B cell (primary cell): ENCODE measurements at regions not wholly inside any gene's neighbourhood (a gene's known extent, or its start where the extent isn't known, plus 50 kb on each side); places are given as distances from the start of the nearest gene placed in this dataset.

ENCODE experiments used
- ATAC-seq: fragments of 200-7000 bp; cut with Tn5 transposase; one replicate; pipeline ENCODE4 v1.10.0; 2021; ENCODE audit warnings: low read depth, mild to moderate bottlenecking, moderate number of reproducible peaks, moderate library complexity
- CTCF ChIA-PET: fragments of 350-600 bp; sonication (Branson Sonifier 250); formaldehyde crosslinking; loops from one replicate; lab custom pipeline; 2021; ENCODE audit warnings: antibody characterized with exemption, inconsistent platforms; lab: Charles Lee
- POLR2A ChIA-PET: fragments of 350-600 bp; sonication (Branson Sonifier 250); formaldehyde crosslinking; loops from one replicate; lab custom pipeline; 2021; ENCODE audit warnings: antibody characterized with exemption; lab: Charles Lee
- DNase-seq: peaks from one replicate; pipeline ENCODE4 v3.0.0; 2013
- H2AFZ ChIP-seq: 2 replicates; pipeline ENCODE4 v1.6.1; 2012; ENCODE audit warnings: mild to moderate bottlenecking, low read depth, low read length; ENCODE audit not compliant: insufficient read depth, poor library complexity, severe bottlenecking
- H3K27ac ChIP-seq, 2 donors: 1 replicate in 1 of 2; 2 replicates in 1 of 2; pipeline ENCODE4 v1.5.1; 2012 to 2013; ENCODE audit warnings: low read length in 2 of 2, mild to moderate bottlenecking in 2 of 2, moderate library complexity in 1 of 2
- H3K27me3 ChIP-seq, 4 experiments: fragments of 200-600 bp in 1 of 4; sonication (generic) in 1 of 4; replicated peaks in 1 of 4; 1 replicate in 2 of 4; 2 replicates in 2 of 4; pipeline versions ENCODE4 v1.6.1 to v1.7.0; 2013 to 2016; ENCODE audit warnings: low read length in 3 of 4, mild to moderate bottlenecking in 2 of 4, mixed read lengths in 1 of 4, moderate library complexity in 1 of 4; ENCODE audit not compliant: insufficient read depth in 4 of 4, control insufficient read depth in 3 of 4; ENCODE audit errors: control extremely low read depth in 1 of 4
- H3K36me3 ChIP-seq, 2 experiments: replicated peaks in 1 of 2; 1 replicate in 1 of 2; 2 replicates in 1 of 2; pipeline versions ENCODE4 v1.6.1 to v1.7.1; 2013; ENCODE audit warnings: low read length in 1 of 2; ENCODE audit not compliant: insufficient read depth in 2 of 2, control insufficient read depth in 1 of 2; ENCODE audit errors: control extremely low read depth in 1 of 2, extremely low read depth in 1 of 2
- H3K4me1 ChIP-seq, 2 donors: fragments of 200-600 bp in 1 of 2; sonication (generic) in 1 of 2; 1 replicate in 1 of 2; 2 replicates in 1 of 2; pipeline versions ENCODE4 v1.5.1 to v1.6.1; 2013 to 2017; ENCODE audit warnings: low read length in 2 of 2; ENCODE audit not compliant: control insufficient read depth in 2 of 2, insufficient read depth in 2 of 2
- H3K4me2 ChIP-seq: replicated peaks from 2 replicates; pipeline ENCODE3; 2012; ENCODE audit warnings: mild to moderate bottlenecking, low read depth, low read length; ENCODE audit not compliant: poor library complexity, severe bottlenecking
- H3K4me3 ChIP-seq, 5 experiments: fragments of 200-600 bp in 1 of 5; sonication (generic) in 1 of 5; 1 replicate in 3 of 5; 2 replicates in 2 of 5; pipeline versions ENCODE4 v1.5.1 to v1.7.0; 2011 to 2016; ENCODE audit warnings: low read length in 4 of 5, mild to moderate bottlenecking in 4 of 5, low read depth in 2 of 5, control low read depth in 1 of 5, moderate library complexity in 1 of 5; ENCODE audit not compliant: insufficient read depth in 1 of 5; ENCODE audit errors: control extremely low read depth in 1 of 5, extremely low read depth in 1 of 5
- H3K79me2 ChIP-seq: fragments of 200-600 bp; sonication (generic); one replicate; pipeline ENCODE4 v1.6.0; 2016; ENCODE audit warnings: low read length; ENCODE audit not compliant: control insufficient read depth, insufficient read depth
- H3K9ac ChIP-seq: fragments of 200-600 bp; sonication (generic); 2 replicates; pipeline ENCODE4 v1.6.1; 2017; ENCODE audit warnings: mild to moderate bottlenecking, low read length, moderate library complexity
- H3K9me3 ChIP-seq, 3 donors: one replicate each; pipeline versions ENCODE4 v1.6.1 to v1.7.1; 2013; ENCODE audit warnings: low read length in 2 of 3; ENCODE audit not compliant: control insufficient read depth in 2 of 3, insufficient read depth in 1 of 3; ENCODE audit errors: control extremely low read depth in 1 of 3
- H4K20me1 ChIP-seq: 2 replicates; pipeline ENCODE4 v1.6.0; 2012; ENCODE audit warnings: mild to moderate bottlenecking, low read length; ENCODE audit not compliant: insufficient read depth, control insufficient read depth, poor library complexity, severe bottlenecking
- H3K27ac Mint-ChIP-seq: one replicate; pipeline ENCODE4 v1.8.0; 2021; ENCODE audit warnings: mixed read lengths
- H3K27me3 Mint-ChIP-seq: one replicate; pipeline ENCODE4 v1.8.0; 2021; ENCODE audit warnings: mixed read lengths
- H3K4me1 Mint-ChIP-seq: one replicate; pipeline ENCODE4 v1.8.0; 2021; ENCODE audit warnings: mixed read lengths
- H3K4me3 Mint-ChIP-seq: one replicate; pipeline ENCODE4 v1.8.0; 2021; ENCODE audit warnings: mixed read lengths
- H3K9me3 Mint-ChIP-seq: one replicate; pipeline ENCODE4 v1.8.0; 2022; ENCODE audit warnings: mixed read lengths; ENCODE audit not compliant: insufficient read depth
- EZH2 ChIP-seq: IDR thresholded peaks from 2 replicates; pipeline ENCODE4 v1.6.1; 2012; ENCODE audit warnings: borderline replicate concordance, low read depth, mild to moderate bottlenecking, moderate library complexity, low read length; ENCODE audit not compliant: insufficient read depth, poor library complexity, severe bottlenecking
- WGBS: methylation state at CpG from one replicate; pipeline ENCODE4 v1.1.5; 2013; ENCODE audit warnings: missing lambda C conversion rate; ENCODE audit not compliant: insufficient coverage; 5-methylcytosine and 5-hydroxymethylcytosine counted together
- intact Hi-C: fragments of 100-400 bp; cut with micrococcal nuclease; formaldehyde crosslinking; loops from one replicate; pipeline ENCODE4 v1.10.0; 2022
- TF ChIP-seq, protein P1 (sequence below): fragments of 200-600 bp; IDR thresholded peaks from one replicate; pipeline ENCODE4 v1.8.0; 2022; ENCODE audit warnings: antibody characterized with exemption, mild to moderate bottlenecking

DNA sequence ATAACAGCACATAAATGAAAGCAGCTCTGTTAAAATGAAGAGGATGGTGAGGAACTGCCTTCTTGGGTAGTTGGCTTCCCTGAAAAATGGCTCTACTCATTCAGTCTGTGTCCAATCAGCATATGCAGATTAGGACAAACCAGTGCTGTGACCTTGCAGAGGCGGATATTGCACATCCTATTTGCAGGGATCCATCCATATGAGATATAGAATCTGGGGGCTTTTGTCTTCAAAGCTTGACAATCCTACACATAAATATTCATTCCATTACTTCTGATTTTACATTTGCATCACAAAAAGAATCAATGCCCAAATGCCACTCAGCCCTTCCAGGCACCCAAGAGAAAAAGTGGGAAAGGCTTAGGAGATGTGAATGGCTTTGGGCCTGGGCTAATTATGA, 383.7 kb downstream of the EMP1 start:
- whole genome bisulfite sequencing: no CpG with 5 or more reads among the region's 1 CpG
- H3K27ac Mint-ChIP-seq: no peak overlapping the region
- H3K9me3 Mint-ChIP-seq: no peaks in the 10 kb centered on the region

DNA sequence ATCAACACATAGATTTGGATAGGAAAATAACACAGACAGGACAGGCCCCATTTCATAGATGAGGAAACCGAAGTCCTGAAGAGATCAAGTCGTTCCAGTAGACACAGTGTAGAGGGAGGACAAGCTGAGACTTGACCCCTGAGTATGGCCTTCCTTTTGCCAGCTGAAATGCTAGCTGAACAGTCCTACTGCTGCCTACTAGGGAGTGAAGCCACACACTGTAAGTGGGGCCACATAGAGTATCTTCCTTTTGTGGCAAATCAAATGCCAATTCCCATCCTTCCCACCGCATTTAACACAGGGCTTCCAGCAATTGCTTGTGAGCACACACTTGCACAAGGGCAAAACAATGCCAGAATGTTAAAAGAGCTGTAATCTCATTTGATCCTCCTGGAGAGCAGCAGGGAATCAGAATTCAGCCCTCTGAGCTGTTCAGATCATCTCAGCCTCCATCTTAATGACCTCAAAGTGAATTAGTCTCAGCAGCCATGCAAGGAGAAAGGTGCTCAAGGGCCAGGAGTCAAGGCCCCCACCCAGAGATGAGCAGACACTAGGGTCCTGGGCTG, 380.5 kb downstream of the EMP1 start:
- WGBS: 92% methylated on average over 3 of the region's 3 CpGs
- Mint-ChIP-seq H3K4me1 (no peaks in the 10 kb centered on the region), H3K27ac (no peak overlapping the region), H3K4me3 (no peak overlapping the region), H3K27me3 (no peaks in the 10 kb centered on the region), H3K9me3 (no peaks in the 10 kb centered on the region)
- H3K9me3 ChIP-seq: no peaks in the 10 kb centered on the region
- intact Hi-C loops: no loop called here
- no peak overlapping the region for H3K4me2 ChIP-seq
- no peaks in the 10 kb centered on the region for H3K27me3 ChIP-seq
- ChIA-PET POLR2A (no interaction called here), CTCF (no interaction called here)
- TF ChIP-seq, protein P1, sequence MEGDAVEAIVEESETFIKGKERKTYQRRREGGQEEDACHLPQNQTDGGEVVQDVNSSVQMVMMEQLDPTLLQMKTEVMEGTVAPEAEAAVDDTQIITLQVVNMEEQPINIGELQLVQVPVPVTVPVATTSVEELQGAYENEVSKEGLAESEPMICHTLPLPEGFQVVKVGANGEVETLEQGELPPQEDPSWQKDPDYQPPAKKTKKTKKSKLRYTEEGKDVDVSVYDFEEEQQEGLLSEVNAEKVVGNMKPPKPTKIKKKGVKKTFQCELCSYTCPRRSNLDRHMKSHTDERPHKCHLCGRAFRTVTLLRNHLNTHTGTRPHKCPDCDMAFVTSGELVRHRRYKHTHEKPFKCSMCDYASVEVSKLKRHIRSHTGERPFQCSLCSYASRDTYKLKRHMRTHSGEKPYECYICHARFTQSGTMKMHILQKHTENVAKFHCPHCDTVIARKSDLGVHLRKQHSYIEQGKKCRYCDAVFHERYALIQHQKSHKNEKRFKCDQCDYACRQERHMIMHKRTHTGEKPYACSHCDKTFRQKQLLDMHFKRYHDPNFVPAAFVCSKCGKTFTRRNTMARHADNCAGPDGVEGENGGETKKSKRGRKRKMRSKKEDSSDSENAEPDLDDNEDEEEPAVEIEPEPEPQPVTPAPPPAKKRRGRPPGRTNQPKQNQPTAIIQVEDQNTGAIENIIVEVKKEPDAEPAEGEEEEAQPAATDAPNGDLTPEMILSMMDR: no peak
- no peak for TF ChIP-seq EZH2
- no peak overlapping the region for H3K4me3 ChIP-seq
- no peaks in the 10 kb centered on the region for H3K4me1 ChIP-seq
- H3K79me2 ChIP-seq: no peaks in the 10 kb centered on the region
- DNase-seq (no peak), ATAC-seq (no peak)
- H2AFZ ChIP-seq: no peak overlapping the region
- no peak overlapping the region for H3K27ac ChIP-seq
- no peak overlapping the region for H3K9ac ChIP-seq
- no peaks in the 10 kb centered on the region for H4K20me1 ChIP-seq
- no peaks in the 10 kb centered on the region for H3K36me3 ChIP-seq

More for the DNA sequence above, 383.7 kb downstream of the EMP1 start:
- Histone ChIP-seq H3K79me2 (no peaks in the 10 kb centered on the region), H4K20me1 (no peaks in the 10 kb centered on the region), H3K27me3 (no peaks in the 10 kb centered on the region), H3K27ac (no peak overlapping the region), H3K4me2 (no peak overlapping the region), H3K9me3 (no peaks in the 10 kb centered on the region), H3K4me3 (no peak overlapping the region), H3K36me3 (no peaks in the 10 kb centered on the region), H2AFZ (no peak overlapping the region), H3K9ac (no peak overlapping the region), H3K4me1 (no peaks in the 10 kb centered on the region)
- Mint-ChIP-seq H3K27me3 (no peaks in the 10 kb centered on the region), H3K4me1 (no peaks in the 10 kb centered on the region), H3K4me3 (no peak overlapping the region)
- ChIA-PET CTCF (no interaction called here), POLR2A (no interaction called here)
- no peak for TF ChIP-seq EZH2
- TF ChIP-seq, protein P1: no peak
- intact Hi-C loops: no loop called here
- DNase-seq: no peak
- ATAC-seq: no peak
